Neural cell (in vitro differentiated cells): ENCODE measurements at regions not wholly inside any gene's neighbourhood (a gene's known extent, or its start where the extent isn't known, plus 50 kb on each side); places are given as distances from the start of the nearest gene placed in this dataset.

Source experiments
- H2AFZ ChIP-seq: fragments of 200-600, 300-800 bp; sonication (generic), shearing (Covaris generic); 2 replicates; pipeline ENCODE4 v1.6.0; 2014; ENCODE audit warnings: low read depth, mild to moderate bottlenecking, antibody characterized with exemption, low read length, moderate library complexity
- H3F3A ChIP-seq: fragments of 200-600 bp; shearing (Covaris generic); 2 replicates; pipeline ENCODE4 v1.6.1; 2016; ENCODE audit warnings: mild to moderate bottlenecking, moderate library complexity, mixed read lengths, antibody characterized with exemption, low read length; ENCODE audit not compliant: insufficient read depth, poor library complexity, severe bottlenecking
- H3K27ac ChIP-seq: fragments of 200-600, 300-800 bp; sonication (generic), shearing (Covaris generic); 2 replicates; pipeline ENCODE4 v1.5.1; 2014; ENCODE audit warnings: mild to moderate bottlenecking, low read length, moderate library complexity
- H3K27me3 ChIP-seq: fragments of 300-800, 200-600 bp; sonication (generic), shearing (Covaris generic); 2 replicates; pipeline ENCODE4 v1.6.0; 2014; ENCODE audit warnings: mild to moderate bottlenecking, low read depth, low read length, moderate library complexity; ENCODE audit not compliant: insufficient read depth
- H3K36me3 ChIP-seq: fragments of 300-800, 200-600 bp; sonication (generic), shearing (Covaris generic); 2 replicates; pipeline ENCODE4 v1.5.1; 2014; ENCODE audit warnings: mild to moderate bottlenecking, antibody characterized with exemption, low read length, moderate library complexity; ENCODE audit not compliant: insufficient read depth
- H3K4me2 ChIP-seq: fragments of 300-800, 200-600 bp; sonication (generic), shearing (Covaris generic); 2 replicates; pipeline ENCODE4 v1.6.0; 2014; ENCODE audit warnings: mild to moderate bottlenecking, low read length
- H3K4me3 ChIP-seq: fragments of 300-800, 200-600 bp; sonication (generic), shearing (Covaris generic); 2 replicates; pipeline ENCODE4 v1.5.1; 2014; ENCODE audit warnings: mild to moderate bottlenecking, low read length, moderate library complexity
- H3K79me2 ChIP-seq: fragments of 200-600 bp; shearing (Covaris generic); replicated peaks from 2 replicates; pipeline ENCODE4 v1.6.0; 2014; ENCODE audit warnings: mild to moderate bottlenecking, low read length, moderate library complexity; ENCODE audit not compliant: insufficient read depth
- H3K9ac ChIP-seq: fragments of 300-800, 200-600 bp; sonication (generic), shearing (Covaris generic); 2 replicates; pipeline ENCODE4 v1.6.1; 2016; ENCODE audit warnings: mild to moderate bottlenecking, low read length, mixed read lengths
- H3K9me2 ChIP-seq: fragments of 200-600 bp; shearing (Covaris generic); 2 replicates; pipeline ENCODE4 v1.6.1; 2016; ENCODE audit warnings: mild to moderate bottlenecking, low read length, mixed read lengths; ENCODE audit not compliant: insufficient read depth
- H3K9me3 ChIP-seq: fragments of 200-600, 300-800 bp; sonication (generic), shearing (Covaris generic); 2 replicates; pipeline ENCODE4 v1.6.1; 2016; ENCODE audit warnings: mild to moderate bottlenecking, mixed run types, low read length, moderate library complexity, mixed read lengths
- H4K20me1 ChIP-seq: fragments of 200-600 bp; shearing (Covaris generic); 2 replicates; pipeline ENCODE4 v1.6.1; 2016; ENCODE audit warnings: mild to moderate bottlenecking, mixed run types; ENCODE audit not compliant: insufficient read depth
- EP300 ChIP-seq: fragments of 450-650 bp; conservative IDR thresholded peaks from 2 replicates; pipeline ENCODE4 v1.6.1; 2014; ENCODE audit warnings: antibody characterized with exemption, mild to moderate bottlenecking, moderate library complexity; ENCODE audit not compliant: poor library complexity, severe bottlenecking
- EZH2 ChIP-seq: fragments of 200-600, 300-800 bp; shearing (Covaris generic), sonication (generic); IDR thresholded peaks from 2 replicates; pipeline ENCODE4 v1.6.1; 2014; ENCODE audit warnings: antibody characterized with exemption, low read length, borderline replicate concordance, mild to moderate bottlenecking; ENCODE audit not compliant: insufficient read depth, poor library complexity, severe bottlenecking
- MXI1 ChIP-seq: fragments of 450-650 bp; conservative IDR thresholded peaks from 2 replicates; pipeline ENCODE4 v1.6.1; 2014; ENCODE audit warnings: antibody characterized with exemption, mild to moderate bottlenecking; ENCODE audit not compliant: poor library complexity, severe bottlenecking
- POLR2AphosphoS5 ChIP-seq: IDR thresholded peaks from 2 replicates; pipeline ENCODE4 v1.6.1; 2012
- RAD21 ChIP-seq: fragments of 450-650 bp; conservative IDR thresholded peaks from 2 replicates; pipeline ENCODE4 v1.6.1; 2014; ENCODE audit warnings: antibody characterized with exemption, mild to moderate bottlenecking, moderate library complexity
- SMC3 ChIP-seq: fragments of 450-650 bp; conservative IDR thresholded peaks from 2 replicates; pipeline ENCODE4 v1.6.1; 2014; ENCODE audit warnings: antibody characterized with exemption, mild to moderate bottlenecking, moderate library complexity; ENCODE audit not compliant: poor library complexity
- TAF1 ChIP-seq: IDR thresholded peaks from 2 replicates; pipeline ENCODE4 v1.6.1; 2012; ENCODE audit warnings: low read depth
- TF ChIP-seq, protein P1 (sequence below): IDR thresholded peaks from 2 replicates; pipeline ENCODE4 v1.6.1; 2012; ENCODE audit warnings: borderline replicate concordance
- TF ChIP-seq, protein P2 (sequence below): fragments of 450-650 bp; IDR thresholded peaks from 2 replicates; pipeline ENCODE4 v1.5.1; 2014; ENCODE audit warnings: antibody characterized with exemption, mild to moderate bottlenecking, moderate library complexity; ENCODE audit not compliant: poor library complexity, severe bottlenecking

- H3K27ac ChIP-seq, result no peak overlapping the region
- no peaks in the 10 kb centered on the region for H3K36me3 ChIP-seq
- H3K9me2 ChIP-seq, result no peaks in the 10 kb centered on the region
- H3K27me3 ChIP-seq, result no peaks in the 10 kb centered on the region
- H3K4me2 ChIP-seq, result no peak overlapping the region
- no peaks in the 10 kb centered on the region for H3F3A ChIP-seq
- H3K9ac ChIP-seq, result no peak overlapping the region
- H4K20me1 ChIP-seq, result no peaks in the 10 kb centered on the region
- no peak overlapping the region for H2AFZ ChIP-seq
- no peaks in the 10 kb centered on the region for H3K9me3 ChIP-seq
- no peak overlapping the region for H3K4me3 ChIP-seq
- no peaks in the 10 kb centered on the region for H3K79me2 ChIP-seq
- TF ChIP-seq, protein P1, sequence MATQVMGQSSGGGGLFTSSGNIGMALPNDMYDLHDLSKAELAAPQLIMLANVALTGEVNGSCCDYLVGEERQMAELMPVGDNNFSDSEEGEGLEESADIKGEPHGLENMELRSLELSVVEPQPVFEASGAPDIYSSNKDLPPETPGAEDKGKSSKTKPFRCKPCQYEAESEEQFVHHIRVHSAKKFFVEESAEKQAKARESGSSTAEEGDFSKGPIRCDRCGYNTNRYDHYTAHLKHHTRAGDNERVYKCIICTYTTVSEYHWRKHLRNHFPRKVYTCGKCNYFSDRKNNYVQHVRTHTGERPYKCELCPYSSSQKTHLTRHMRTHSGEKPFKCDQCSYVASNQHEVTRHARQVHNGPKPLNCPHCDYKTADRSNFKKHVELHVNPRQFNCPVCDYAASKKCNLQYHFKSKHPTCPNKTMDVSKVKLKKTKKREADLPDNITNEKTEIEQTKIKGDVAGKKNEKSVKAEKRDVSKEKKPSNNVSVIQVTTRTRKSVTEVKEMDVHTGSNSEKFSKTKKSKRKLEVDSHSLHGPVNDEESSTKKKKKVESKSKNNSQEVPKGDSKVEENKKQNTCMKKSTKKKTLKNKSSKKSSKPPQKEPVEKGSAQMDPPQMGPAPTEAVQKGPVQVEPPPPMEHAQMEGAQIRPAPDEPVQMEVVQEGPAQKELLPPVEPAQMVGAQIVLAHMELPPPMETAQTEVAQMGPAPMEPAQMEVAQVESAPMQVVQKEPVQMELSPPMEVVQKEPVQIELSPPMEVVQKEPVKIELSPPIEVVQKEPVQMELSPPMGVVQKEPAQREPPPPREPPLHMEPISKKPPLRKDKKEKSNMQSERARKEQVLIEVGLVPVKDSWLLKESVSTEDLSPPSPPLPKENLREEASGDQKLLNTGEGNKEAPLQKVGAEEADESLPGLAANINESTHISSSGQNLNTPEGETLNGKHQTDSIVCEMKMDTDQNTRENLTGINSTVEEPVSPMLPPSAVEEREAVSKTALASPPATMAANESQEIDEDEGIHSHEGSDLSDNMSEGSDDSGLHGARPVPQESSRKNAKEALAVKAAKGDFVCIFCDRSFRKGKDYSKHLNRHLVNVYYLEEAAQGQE, result no peak
- TF ChIP-seq POLR2AphosphoS5, result no peak
- no peak for TF ChIP-seq SMC3
- no peak for TF ChIP-seq EP300
- no peak for TF ChIP-seq EZH2
- TF ChIP-seq TAF1, result no peak
- TF ChIP-seq, protein P2, sequence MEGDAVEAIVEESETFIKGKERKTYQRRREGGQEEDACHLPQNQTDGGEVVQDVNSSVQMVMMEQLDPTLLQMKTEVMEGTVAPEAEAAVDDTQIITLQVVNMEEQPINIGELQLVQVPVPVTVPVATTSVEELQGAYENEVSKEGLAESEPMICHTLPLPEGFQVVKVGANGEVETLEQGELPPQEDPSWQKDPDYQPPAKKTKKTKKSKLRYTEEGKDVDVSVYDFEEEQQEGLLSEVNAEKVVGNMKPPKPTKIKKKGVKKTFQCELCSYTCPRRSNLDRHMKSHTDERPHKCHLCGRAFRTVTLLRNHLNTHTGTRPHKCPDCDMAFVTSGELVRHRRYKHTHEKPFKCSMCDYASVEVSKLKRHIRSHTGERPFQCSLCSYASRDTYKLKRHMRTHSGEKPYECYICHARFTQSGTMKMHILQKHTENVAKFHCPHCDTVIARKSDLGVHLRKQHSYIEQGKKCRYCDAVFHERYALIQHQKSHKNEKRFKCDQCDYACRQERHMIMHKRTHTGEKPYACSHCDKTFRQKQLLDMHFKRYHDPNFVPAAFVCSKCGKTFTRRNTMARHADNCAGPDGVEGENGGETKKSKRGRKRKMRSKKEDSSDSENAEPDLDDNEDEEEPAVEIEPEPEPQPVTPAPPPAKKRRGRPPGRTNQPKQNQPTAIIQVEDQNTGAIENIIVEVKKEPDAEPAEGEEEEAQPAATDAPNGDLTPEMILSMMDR, result no peak
- no peak for TF ChIP-seq RAD21
- TF ChIP-seq MXI1, result no peak
Measured at GRCh38 chr13:109680288-109680687, 106.1 kb downstream of the IRS2 start.

GRCh38 chr13:109678459-109678858 lies 107.9 kb downstream of the IRS2 start:
- no peaks in the 10 kb centered on the region for H3K36me3 ChIP-seq
- H3K79me2 ChIP-seq, result no peaks in the 10 kb centered on the region
- no peak overlapping the region for H3K27ac ChIP-seq
- no peak for TF ChIP-seq POLR2AphosphoS5
- no peak for TF ChIP-seq TAF1
- no peak for TF ChIP-seq SMC3
- TF ChIP-seq EZH2, result no peak
- no peak for TF ChIP-seq EP300
- no peak for TF ChIP-seq RAD21
- H3K4me2 ChIP-seq, result no peak overlapping the region
- no peaks in the 10 kb centered on the region for H3K27me3 ChIP-seq
- no peak overlapping the region for H3K9ac ChIP-seq
- no peaks in the 10 kb centered on the region for H3K9me3 ChIP-seq
- no peaks in the 10 kb centered on the region for H3K9me2 ChIP-seq
- H2AFZ ChIP-seq, result no peak overlapping the region
- H3F3A ChIP-seq, result no peaks in the 10 kb centered on the region
- H4K20me1 ChIP-seq, result no peaks in the 10 kb centered on the region
- no peak overlapping the region for H3K4me3 ChIP-seq

DNA sequence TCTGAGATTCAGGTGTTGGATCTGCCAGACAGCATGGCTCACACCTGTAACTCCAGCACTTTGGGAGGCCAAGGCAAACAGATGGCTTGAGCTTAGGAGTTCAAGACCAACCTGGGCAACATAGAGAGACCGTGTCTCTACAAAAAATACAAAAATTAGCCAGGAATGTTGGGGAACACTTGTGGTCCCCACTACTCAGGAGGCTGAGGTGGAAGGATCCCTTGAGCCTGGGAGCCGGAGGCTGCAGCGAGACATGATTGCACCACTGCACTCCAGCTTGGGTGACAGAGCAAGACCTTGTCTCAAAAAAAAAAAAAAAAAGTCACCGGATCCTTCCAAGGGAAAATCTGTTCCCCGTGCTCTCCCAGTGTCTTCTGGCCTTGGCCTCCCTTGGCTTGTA lies 109.2 kb downstream of the IRS2 start:
- Histone ChIP-seq H3K4me2 (no peak overlapping the region), H3K27me3 (no peaks in the 10 kb centered on the region), H3K79me2 (no peaks in the 10 kb centered on the region), H4K20me1 (no peaks in the 10 kb centered on the region), H3F3A (no peaks in the 10 kb centered on the region), H2AFZ (no peak overlapping the region), H3K27ac (no peak overlapping the region), H3K9ac (no peak overlapping the region), H3K9me3 (no peaks in the 10 kb centered on the region), H3K4me3 (no peak overlapping the region), H3K9me2 (no peaks in the 10 kb centered on the region), H3K36me3 (no peaks in the 10 kb centered on the region)
- TF ChIP-seq EP300 (no peak), EZH2 (no peak), POLR2AphosphoS5 (no peak)
- TF ChIP-seq, protein P2, result no peak
